Right atrium auricular region (tissue), 2 donors: ENCODE measurements at regions not wholly inside any gene's neighbourhood (a gene's known extent, or its start where the extent isn't known, plus 50 kb on each side); places are given as distances from the start of the nearest gene placed in this dataset.

Experiments used
- DNase-seq: peaks from one replicate; pipeline ENCODE4 v3.0.0-alpha.2; 2019; ENCODE audit warnings: low spot score
- H3K27ac ChIP-seq, 2 donors: fragments of 200-600 bp; sonication (generic); 1 replicate in 1 of 2; 2 replicates in 1 of 2; pipeline ENCODE4 v1.5.1; 2016 to 2019
- H3K27me3 ChIP-seq, 2 donors: fragments of 200-600 bp; sonication (generic); one replicate each; pipeline versions ENCODE4 v1.5.1 to v1.6.0; 2017 to 2019
- H3K36me3 ChIP-seq: fragments of 200-600 bp; sonication (generic); one replicate; pipeline ENCODE4 v1.5.1; 2016
- H3K4me1 ChIP-seq, 2 donors: fragments of 200-600 bp; sonication (generic); one replicate each; pipeline versions ENCODE4 v1.5.1 to v1.6.0; 2017 to 2019
- H3K4me3 ChIP-seq, 2 donors: fragments of 200-600 bp; sonication (generic); 1 replicate in 1 of 2; 2 replicates in 1 of 2; pipeline ENCODE4 v1.5.1; 2017 to 2019; ENCODE audit warnings: mild to moderate bottlenecking in 1 of 2, moderate library complexity in 1 of 2
- H3K9me3 ChIP-seq, 2 donors: fragments of 200-600 bp; sonication (generic); one replicate each; pipeline ENCODE4 v1.5.1; 2019
- TF ChIP-seq, protein P1 (sequence below), 2 donors: fragments of 200-600 bp; sonication (generic); IDR thresholded peaks; one replicate each; pipeline ENCODE4 v1.5.1; 2019; ENCODE audit warnings: antibody characterized with exemption in 2 of 2

DNA sequence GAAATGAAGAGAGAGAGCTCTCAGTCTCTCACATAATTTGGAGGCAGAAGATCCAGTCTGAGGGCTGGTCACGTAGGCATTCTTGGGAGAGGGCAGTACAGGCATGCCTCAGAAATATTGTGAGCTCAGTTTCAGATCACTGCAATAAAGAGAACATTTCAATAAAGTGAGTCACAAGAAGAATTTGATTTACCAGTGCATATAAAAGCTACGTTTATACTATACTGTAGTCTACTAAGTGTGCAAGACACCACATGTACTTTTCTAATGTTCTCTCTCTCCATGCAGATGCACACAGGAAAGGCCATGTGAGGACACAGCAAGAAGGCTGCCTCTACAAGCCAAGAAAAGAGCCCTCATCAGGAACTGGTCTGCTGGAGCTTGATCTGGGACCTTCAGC is 583.5 kb upstream of the FAT1 start:
- Histone ChIP-seq H3K9me3 (peaks cover 0 to 4% of the 10 kb centered on the region in 2 donors), H3K27ac (no peak overlapping the region), H3K4me1 (no peaks in the 10 kb centered on the region), H3K4me3 (no peak overlapping the region), H3K36me3 (no peaks in the 10 kb centered on the region), H3K27me3 (no peaks in the 10 kb centered on the region)
- no peak for DNase-seq
- TF ChIP-seq, protein P1, sequence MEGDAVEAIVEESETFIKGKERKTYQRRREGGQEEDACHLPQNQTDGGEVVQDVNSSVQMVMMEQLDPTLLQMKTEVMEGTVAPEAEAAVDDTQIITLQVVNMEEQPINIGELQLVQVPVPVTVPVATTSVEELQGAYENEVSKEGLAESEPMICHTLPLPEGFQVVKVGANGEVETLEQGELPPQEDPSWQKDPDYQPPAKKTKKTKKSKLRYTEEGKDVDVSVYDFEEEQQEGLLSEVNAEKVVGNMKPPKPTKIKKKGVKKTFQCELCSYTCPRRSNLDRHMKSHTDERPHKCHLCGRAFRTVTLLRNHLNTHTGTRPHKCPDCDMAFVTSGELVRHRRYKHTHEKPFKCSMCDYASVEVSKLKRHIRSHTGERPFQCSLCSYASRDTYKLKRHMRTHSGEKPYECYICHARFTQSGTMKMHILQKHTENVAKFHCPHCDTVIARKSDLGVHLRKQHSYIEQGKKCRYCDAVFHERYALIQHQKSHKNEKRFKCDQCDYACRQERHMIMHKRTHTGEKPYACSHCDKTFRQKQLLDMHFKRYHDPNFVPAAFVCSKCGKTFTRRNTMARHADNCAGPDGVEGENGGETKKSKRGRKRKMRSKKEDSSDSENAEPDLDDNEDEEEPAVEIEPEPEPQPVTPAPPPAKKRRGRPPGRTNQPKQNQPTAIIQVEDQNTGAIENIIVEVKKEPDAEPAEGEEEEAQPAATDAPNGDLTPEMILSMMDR (IDR thresholded peaks at IDR 0.05) = no peak

DNA sequence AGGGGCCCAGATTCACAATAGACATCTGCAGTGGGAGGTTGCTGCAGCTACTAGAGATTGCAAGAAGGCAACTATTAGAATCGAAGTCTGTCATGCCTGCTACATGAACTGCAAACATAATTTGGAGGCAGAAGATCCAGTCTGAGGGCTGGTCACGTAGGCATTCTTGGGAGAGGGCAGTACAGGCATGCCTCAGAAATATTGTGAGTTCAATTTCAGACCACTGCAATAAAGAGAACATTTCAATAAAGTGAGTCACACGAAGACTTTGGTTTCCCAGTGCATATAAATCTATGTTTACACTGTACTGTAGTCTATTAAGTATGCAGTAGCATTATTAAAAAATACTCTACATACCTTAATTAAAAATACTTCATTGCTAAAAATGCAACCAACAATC is 585.8 kb upstream of the FAT1 start:
- no peaks in the 10 kb centered on the region for H3K4me1 ChIP-seq
- peaks cover 0 to 4% of the 10 kb centered on the region in 2 donors for H3K9me3 ChIP-seq
- TF ChIP-seq, protein P1 (IDR thresholded peaks at IDR 0.05) = no peak
- H3K4me3 ChIP-seq = no peak overlapping the region
- no peak for DNase-seq
- no peak overlapping the region for H3K27ac ChIP-seq
- H3K27me3 ChIP-seq = no peaks in the 10 kb centered on the region
- H3K36me3 ChIP-seq = no peaks in the 10 kb centered on the region

DNA sequence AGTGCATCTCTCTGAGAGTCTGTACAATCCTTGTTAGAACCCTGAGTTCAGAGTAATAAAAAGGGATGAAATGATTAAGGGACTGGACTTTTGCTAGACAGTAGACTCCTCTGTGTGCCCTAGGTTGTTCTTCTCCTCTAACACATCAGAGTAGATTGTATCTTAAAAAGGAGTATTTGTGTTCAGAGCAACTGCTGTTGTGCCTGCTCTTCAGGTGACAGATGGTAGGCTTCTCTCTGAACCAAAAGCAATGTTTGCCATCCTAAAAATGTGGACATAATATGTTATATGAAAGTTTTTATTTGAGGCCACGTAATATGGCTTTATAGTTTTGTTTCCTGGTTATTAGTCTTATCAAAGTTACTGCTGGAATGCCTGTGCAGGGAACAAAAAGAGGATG is 588.6 kb upstream of the FAT1 start:
- H3K27me3 ChIP-seq = no peaks in the 10 kb centered on the region

DNA sequence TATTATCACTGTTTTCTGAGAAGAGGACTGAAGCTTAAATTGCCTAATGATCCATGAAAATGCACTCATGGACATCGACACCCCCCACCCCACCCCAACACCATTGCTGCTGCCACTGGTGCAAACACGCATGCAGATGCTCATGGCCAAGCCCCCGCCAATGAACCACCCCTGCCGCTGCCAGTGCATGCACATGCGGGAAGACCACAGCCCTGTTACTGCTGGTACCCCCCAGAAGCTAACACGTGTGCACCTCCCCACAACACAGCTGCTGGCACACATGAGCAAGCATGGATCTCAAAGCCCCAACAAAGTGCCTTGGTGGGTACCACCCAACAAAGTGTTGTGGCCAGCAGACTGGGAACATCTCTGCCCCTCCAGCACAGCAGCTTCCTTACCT is 594.1 kb upstream of the FAT1 start:
- Histone ChIP-seq H3K27me3 (no peaks in the 10 kb centered on the region), H3K36me3 (no peaks in the 10 kb centered on the region), H3K27ac (no peak overlapping the region), H3K4me1 (no peaks in the 10 kb centered on the region), H3K4me3 (no peak overlapping the region), H3K9me3 (no peaks in the 10 kb centered on the region)
- DNase-seq = no peak
- TF ChIP-seq, protein P1 (IDR thresholded peaks at IDR 0.05) = no peak

More for the DNA sequence above, 588.6 kb upstream of the FAT1 start:
- Histone ChIP-seq H3K4me1 (no peaks in the 10 kb centered on the region), H3K9me3 (peaks cover 0 to 4% of the 10 kb centered on the region in 2 donors), H3K4me3 (no peak overlapping the region), H3K36me3 (no peaks in the 10 kb centered on the region), H3K27ac (no peak overlapping the region)
- no peak for DNase-seq
- TF ChIP-seq, protein P1 (IDR thresholded peaks at IDR 0.05) = no peak

DNA sequence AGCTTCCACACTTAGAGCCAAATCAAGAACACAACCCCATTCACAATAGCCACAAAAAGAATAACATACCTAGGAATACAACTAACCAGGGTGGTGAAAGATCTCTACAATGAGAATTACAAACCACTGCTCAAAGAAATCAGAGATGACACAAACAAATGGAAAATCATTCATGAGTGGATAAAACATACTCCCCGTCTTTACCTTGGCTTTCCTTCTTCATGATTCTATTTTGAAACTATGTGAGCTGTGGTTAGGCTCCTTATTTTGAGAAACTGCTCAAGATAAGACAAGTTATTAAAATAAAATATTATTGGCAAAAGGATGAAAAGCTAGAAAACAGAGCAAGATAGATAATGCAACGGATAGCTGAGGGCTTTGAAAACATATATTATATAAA is 598.1 kb upstream of the FAT1 start:
- Histone ChIP-seq H3K4me1 (no peaks in the 10 kb centered on the region), H3K27me3 (no peaks in the 10 kb centered on the region), H3K9me3 (no peaks in the 10 kb centered on the region), H3K27ac (no peak overlapping the region), H3K36me3 (no peaks in the 10 kb centered on the region), H3K4me3 (no peak overlapping the region)
- no peak for DNase-seq
- TF ChIP-seq, protein P1 (IDR thresholded peaks at IDR 0.05) = no peak

DNA sequence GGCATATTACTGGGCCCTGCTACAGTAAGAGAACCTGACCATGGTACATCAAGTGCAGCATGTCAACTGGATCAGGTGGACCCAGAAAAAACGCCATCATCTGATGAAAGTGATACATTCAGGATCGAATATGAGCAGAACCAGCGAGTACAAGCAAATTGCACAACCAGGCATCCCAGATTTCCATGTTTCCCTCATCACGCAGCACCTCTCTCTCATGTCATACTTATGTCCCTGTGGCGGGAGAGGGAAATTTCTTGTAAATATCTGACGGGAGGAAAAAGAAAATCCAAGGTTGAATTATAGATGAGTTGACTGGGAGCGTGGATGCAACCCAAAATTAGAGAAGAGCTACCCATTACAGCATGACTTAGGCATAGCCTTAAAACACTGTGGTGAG is 608.5 kb upstream of the FAT1 start:
- no peaks in the 10 kb centered on the region for H3K27me3 ChIP-seq
- no peaks in the 10 kb centered on the region for H3K9me3 ChIP-seq
- H3K4me1 ChIP-seq = no peaks in the 10 kb centered on the region
- H3K36me3 ChIP-seq = no peaks in the 10 kb centered on the region
- H3K4me3 ChIP-seq = no peak overlapping the region
- no peak overlapping the region for H3K27ac ChIP-seq
- TF ChIP-seq, protein P1 (IDR thresholded peaks at IDR 0.05) = no peak
- DNase-seq = no peak
